Stimulated activated naive CD4-positive, alpha-beta T cell treated with Interleukin-2 at 50 U/mL for 16 hours (primary cell): ENCODE measurements at regions not wholly inside any gene's neighbourhood (a gene's known extent, or its start where the extent isn't known, plus 50 kb on each side); places are given as distances from the start of the nearest gene placed in this dataset.
"Not testable (repeated sequence)": the region's sequence is repeated elsewhere in the genome, so short reads cannot be mapped to it uniquely, and the experiment has no call there.

Experiments used
- DNase-seq: peaks from one replicate; lab custom pipeline; 2025; lab: John Stamatoyannopoulos, UW

DNA sequence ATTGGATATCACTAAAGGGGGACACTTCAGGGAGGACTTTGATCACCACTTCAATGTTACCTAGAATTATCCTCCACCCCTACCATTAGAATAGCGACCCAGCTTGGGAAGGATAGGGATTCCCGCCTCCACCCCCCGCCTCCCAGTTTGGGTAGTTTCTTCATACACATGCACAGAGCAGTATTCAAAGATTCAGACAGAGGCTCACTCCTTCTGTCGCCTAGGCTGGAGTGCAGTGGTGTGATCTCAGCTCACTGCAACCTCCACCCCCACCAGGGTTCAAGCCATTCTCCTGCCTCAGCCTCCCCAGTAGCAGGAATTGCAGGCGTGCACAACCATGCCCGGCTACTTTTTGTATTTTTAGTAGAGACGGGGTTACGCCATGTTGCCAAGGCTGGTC is 1166.1 kb downstream of the TYW1 start:
- no peak for DNase-seq

DNA sequence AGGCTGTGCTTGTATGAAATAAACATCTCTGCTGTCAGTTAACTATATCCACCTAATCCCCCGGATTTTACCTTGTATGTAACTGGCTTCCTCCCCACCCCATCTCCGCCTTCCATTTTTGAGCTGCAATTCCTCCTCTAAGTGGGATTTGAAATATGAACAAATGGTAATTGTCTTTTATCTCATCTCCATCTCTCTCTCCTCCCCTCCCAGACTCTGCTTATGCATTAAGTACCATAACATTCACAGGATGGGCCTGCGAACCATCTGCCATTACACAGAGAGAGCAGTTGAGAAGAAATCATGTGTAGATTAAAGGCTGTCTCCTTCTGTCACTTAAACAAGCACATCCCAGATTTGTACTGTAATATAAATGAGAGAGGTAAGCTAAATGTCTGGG is 1169.9 kb downstream of the TYW1 start:
- DNase-seq, result no peak

DNA sequence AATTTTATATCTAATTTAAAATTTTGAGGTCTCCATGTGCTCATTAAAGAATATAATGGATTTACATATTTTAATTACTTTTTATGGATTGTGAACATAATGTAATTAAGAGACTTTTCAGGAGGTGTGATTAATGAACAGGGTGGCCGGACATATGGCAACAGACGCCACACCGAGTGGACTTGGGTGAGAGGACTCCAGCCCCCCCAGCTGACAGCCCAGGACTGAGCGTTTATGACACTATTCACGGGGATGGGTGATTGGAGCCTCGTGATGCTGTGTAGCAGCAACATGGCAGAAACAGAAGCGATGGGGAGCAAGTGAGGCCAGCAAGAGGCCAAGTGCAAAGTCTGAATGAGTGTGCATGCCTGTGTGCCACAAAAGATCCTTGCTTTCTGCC is 1176.9 kb downstream of the TYW1 start:
- no peak for DNase-seq

DNA sequence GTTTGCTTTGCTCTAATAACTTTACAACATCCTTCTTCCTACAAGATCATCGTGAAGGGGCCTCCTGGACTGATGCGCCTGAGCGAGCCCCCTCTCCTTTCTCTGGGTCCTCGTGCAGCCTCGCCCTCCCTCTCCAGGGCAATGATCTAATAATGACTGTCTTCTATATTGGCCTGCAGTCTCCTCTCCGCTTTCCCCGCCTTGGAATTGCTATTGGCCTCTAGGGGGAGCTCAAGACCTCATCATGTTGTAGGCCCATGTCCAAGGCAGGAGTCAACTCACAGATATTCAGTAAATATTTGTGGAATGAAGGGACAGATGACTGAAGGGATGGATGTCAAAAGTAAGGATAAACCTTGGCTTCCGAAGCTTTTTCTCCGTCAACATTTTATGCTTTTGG is 1180.3 kb downstream of the TYW1 start:
- DNase-seq, result no peak

DNA sequence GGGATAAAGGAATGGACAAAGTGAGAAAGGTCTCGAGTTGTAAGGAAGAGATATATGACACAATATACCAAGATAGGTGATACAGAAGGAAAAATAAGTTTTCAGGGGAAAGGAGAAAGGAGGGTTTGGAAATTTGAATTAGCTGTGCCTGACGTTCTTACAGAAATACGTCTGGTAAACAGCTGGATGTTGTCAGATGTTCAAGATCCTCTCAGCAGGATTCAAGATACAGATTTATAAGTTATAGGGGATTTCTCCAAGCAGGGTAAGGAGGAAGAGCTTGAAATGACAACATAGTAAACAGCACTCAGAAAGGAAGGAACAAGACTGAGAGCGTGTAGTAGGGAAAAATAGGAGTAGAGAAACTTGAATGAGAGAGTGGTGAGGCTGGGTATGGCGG is 1184.1 kb downstream of the TYW1 start:
- DNase-seq, result no peak

DNA sequence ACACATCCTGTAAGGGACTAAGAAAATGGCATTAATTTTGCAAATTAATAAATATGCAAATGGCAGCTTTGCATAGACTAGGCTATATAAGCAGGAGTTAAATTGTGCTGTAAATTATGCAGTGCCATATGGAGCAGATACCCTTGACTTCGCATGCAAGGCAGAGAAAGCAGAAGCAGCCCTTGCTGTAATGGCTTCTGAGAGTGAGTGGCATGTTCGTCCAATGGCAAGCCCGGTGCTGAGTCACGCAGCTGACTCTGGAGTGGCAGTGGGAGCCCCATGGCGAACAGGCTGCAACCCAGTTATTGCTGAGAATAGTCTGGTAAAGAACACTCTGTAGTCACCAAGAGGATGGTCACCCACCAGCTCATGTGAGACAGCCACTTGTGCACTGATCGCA is 1186.5 kb downstream of the TYW1 start:
- DNase-seq, result no peak

DNA sequence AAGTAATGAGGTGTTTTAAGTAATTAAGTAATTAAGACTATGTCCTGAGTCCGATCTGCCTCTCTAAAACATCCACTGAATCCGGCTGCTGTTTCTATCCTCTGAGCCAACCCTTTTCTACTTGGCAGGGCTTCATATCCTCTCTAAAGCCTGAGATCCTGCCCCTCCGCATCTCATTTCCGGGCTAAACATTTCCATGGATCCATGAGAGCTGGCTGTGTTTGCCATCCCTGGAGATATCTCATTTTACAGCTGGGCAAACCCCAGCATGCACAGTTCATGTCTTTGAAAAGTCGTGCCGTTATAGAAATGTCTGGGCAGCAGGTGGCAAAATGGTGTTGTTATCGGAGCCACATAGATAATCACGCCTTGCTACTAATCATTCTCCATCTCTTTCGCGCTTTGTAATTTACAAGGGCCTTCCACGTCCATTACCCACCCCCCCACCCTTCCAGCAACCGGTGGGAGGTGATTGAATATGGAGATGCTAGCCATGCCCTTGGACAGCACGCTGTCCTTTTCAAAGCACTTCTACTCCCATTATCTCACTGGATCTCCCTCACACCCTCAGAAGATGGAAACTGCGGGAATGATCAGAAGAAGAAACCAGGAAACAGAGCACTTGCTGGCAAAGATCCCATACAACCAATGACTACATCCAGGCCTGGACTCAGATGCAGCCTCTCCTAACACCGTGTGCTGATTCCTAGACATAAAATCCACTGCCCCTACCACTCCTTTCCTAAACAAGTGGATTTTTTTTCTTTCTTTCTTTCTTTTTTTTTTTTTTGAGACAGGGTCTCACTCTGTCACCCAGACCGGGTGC is 1189.2 kb downstream of the TYW1 start:
- no peak for DNase-seq

DNA sequence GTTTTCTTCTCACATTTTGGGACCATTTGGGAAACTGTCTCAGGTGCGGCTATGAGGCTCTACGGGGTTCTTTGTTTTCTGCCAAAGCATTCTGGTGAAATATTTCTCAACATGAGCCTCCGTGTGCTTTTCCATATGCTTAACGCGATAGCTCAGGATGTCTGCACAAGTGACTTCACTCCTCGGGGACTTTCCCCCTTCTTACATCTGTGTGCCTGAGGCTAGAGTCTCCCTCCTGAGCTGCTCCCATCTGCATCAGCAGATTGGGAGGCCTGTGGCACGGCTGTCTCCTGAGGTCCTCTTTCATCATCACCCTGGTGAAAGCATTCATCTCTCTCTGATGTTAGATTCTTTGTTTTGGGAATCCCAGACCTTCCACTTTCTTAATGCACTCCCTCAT is 1190.9 kb downstream of the TYW1 start:
- DNase-seq, result no peak

DNA sequence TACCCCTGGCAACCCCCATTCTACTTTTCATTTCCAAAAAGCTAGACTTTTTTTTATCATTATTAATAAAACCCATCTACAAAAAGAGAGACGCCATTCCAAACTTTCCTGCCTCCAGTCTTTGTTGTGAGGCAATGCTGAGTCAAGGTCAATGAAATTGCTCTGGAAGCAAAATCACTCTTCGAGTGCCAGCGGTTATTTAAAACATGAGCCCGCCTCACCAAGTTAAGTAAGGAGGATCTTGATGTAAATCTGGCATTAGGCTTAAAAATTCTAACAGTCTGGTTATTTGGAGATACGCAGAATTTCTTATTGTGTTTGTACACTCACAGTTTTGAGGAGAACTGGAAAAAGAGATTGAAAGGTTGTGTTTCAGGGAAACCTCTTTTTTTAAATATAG is 1196.3 kb downstream of the TYW1 start:
- DNase-seq, result no peak

DNA sequence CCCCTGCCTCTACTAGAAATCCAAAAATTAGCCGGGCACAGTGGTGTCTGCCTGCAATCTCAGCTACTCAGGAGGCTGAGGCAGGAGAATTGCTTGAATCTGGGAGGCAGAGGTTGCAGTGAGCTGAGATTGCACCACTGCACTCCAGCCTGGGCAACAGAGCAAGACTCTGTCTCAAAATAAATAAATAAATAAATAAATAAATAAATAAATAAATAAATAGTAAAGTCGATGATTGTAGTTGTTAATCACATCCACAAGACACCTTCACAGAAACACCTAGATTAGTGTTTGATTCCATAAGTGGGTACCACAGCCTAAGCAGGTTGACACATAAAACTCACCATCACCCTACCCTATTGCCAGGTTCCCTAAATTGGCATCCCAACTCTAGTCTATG is 1199.0 kb downstream of the TYW1 start:
- DNase-seq, result not testable (repeated sequence)

DNA sequence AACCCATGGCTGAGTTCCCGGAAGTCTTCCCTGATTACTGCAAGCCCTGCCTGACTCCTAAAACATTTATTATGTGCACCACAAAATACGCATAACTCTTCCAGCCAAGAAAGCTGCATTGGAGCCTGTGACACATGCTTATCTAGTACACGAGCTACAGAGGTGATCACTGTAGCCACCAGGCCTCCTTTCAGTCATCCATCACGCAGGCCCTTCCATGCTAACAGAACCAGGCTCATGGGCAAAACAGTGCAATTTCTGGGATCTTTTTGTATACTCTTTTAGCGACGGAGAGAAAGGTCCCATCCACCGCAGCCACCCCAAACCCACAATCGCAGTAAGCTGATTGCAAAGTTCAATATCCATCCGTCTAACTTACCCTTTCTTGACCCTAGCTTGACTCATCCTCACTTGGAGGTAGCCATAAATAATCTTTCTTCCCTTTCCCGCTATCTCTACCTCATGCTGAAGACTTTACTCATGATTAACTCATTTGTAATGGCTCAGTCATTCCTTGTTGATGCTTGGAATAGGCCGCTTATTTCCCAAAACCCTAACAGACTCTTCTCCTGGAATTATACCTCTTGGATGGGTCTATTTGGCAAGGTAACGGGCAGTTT is 1203.5 kb downstream of the TYW1 start:
- no peak for DNase-seq

DNA sequence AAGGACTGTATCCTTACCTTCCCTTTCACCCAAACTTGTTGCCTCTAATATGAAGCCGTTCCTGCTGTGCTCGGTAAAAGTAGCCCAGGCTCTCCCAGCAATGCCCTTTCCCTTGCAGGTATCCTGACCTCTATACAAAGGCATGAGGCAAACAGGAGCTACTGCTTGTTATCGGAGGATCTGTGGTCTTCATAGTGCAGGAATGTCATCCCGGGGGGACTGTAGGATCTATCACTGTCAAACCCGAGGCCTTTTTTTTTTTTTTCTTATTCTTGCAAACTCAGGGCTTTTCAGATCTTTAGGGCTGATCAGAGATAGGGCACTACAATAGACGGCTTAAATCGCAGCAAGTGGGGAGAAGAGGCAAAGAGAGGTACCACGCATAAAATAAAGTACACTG is 1206.6 kb downstream of the TYW1 start:
- DNase-seq, result no peak

DNA sequence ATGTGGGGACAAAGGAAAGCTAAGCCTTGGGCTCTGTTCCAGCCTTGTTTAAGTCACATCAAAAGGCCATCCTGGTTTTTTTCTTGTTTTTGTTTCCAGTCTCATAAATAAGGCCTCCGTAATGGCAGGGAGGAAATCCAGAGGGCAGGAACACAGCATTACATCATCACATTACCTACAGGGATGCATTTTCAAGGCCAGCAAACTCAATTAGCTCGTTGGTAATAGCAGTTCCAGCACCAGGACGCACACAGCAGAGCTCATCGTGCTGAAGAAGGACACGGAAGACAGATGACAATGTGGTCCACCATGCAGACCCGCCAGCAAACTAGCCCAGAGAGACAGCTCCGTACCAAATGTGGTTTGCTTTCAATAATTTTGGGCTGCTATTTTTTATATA is 1209.2 kb downstream of the TYW1 start:
- no peak for DNase-seq

DNA sequence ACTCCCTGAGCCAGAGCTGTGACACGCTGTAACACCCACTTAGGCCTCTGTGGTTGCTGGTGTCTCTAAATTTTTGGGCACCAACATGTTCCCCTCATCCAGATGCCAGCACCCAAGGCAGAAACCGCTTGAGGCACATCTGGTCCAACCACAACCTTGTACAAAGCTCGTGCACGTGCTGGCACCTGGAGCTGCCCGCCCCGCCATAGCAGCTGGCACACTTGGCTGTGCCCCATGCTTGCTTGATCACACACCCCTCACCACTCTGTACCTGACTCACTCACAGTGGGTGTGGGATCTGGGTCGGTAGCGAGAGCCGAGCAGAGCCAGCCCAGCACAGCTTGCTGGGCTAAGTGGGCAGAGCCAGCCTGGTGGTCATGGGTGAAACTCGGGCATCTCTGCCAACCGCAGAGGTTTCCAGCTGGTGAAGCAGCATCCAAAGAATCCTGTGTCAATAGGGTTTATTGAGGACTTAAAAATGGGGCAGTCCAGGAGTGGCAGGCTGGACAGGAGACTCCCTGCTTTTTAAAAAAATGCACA is 1210.4 kb downstream of the TYW1 start:
- DNase-seq, result no peak

DNA sequence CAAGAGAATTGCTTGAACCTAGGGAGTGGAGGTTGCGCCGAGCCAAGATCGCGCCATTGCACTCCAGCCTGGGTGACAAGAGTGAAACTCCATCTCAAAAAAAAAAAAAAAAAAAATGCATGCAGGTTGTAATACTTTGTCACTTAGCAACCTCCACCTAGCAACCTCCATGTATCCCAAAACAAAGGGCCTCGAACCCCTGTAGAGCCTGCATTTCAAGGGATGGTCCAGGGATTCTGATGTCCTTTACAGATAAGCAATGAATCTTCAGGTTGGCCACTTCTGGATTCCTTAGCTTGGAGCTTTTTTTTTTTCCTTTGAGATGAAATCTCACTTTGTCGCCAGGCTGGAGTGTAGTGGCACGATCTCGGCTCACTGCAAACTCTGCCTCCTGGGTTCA is 1211.0 kb downstream of the TYW1 start:
- no peak for DNase-seq

DNA sequence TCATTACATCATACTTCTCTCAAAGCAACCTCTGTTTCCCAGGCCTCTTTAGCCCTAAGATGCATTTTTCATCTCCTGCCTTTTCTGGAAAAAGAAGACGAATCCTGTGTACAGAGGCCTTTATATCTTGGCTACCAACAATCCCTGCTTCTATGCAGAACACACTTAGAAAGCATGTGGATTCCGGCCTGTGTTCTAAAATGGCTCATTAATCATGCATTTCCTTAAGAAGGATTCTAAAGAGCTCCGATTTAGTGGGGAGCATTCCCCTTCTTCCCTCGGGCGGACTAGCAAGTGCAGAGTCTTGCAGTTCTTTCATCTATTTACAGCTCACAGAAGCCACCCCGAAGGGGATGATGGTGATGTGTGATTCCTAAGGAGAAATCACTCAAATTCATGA is 1212.9 kb downstream of the TYW1 start:
- no peak for DNase-seq

DNA sequence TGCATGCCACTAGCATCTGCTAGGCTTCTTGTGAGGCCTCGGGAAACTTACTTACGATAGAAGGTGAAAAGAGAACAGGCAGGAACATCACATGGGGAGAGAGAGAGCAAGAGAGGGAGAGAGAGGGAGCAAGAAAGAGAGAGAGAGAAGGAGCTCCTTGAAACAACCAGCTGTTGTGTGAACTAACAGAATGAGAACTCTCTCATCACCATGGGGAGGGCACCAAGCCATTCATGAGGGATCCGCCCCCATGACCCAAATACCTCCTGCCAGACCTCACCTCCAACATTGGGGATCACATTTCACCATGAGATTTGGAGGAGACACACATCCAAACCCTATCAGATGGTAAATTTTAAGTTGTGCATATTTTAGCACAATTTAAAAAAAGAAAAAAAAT is 1217.2 kb downstream of the TYW1 start:
- DNase-seq, result no peak

DNA sequence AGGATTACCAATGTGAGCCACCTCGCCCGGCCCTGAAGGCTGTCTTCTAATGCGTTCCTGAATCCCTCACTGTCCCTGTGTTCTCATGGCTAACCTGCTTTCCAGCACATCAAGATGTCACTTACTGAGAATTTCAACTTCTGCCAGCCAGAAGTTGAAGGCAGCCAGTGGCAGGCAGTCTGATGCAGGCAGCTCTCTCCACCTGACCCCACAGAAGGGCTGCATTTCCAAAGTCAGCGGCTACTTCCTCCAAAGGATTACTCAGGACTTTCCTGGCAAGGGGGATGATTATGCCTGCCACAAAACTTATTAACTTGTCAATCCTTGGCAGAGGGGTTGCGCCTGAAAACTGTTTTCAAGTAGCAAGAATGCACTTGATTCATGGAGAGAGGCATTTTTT is 1219.4 kb downstream of the TYW1 start:
- no peak for DNase-seq

DNA sequence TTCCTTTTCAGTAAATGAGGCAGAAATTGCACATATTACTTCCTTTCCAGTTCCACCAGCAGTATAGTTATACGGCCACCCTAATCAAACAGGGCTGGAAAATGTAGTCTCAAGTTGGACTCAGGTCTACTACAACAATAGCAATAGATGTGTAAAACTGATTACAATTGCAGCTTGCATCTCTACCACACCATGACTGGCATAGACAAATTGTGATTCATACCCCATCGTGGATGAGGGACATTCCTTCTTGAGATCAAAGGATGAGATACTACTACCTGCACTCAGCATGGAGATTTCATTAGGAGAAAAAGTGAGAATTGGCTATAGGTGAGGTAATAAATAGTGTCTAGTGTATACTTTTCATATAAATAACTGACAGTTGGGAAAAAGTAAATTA is 1220.8 kb downstream of the TYW1 start:
- DNase-seq, result no peak

DNA sequence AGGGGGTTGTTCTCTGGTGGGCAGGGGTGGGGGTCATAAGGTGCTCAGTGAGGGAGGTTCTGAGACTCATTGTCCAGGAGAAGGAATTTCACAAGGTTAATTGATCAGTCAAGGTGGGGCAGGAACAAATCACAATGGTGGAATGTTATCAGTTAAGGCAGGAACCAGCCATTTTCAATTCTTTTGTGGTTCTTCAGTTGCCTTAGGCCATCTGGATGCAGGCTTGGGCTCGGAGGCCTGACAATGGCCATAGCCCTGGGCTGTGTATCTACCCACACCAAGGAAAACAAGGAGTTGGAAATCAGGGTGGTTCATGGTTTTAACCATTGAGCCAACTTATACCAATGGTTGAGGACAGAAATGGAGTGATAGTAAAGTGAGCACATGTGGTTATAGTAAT is 1221.8 kb downstream of the TYW1 start:
- DNase-seq, result no peak

DNA sequence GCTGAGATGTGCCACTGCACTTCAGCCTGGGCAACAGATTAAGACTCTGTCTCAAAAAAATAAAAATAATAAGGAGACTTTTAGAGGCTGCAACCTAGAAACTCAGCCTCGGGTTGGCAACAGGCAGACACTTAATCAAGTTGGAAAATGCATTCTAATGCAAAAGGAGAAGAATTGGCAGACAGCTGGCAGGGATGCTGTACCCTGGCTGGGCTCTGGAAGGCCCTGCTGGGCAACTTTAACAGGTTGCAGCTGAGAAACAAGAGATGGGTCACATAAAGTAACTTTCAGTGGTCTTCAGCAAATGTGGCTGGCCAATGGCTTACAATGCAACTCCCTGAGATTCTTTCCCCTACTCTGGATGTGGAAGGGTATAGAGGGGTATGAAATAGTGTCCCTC is 1225.7 kb downstream of the TYW1 start:
- no peak for DNase-seq

DNA sequence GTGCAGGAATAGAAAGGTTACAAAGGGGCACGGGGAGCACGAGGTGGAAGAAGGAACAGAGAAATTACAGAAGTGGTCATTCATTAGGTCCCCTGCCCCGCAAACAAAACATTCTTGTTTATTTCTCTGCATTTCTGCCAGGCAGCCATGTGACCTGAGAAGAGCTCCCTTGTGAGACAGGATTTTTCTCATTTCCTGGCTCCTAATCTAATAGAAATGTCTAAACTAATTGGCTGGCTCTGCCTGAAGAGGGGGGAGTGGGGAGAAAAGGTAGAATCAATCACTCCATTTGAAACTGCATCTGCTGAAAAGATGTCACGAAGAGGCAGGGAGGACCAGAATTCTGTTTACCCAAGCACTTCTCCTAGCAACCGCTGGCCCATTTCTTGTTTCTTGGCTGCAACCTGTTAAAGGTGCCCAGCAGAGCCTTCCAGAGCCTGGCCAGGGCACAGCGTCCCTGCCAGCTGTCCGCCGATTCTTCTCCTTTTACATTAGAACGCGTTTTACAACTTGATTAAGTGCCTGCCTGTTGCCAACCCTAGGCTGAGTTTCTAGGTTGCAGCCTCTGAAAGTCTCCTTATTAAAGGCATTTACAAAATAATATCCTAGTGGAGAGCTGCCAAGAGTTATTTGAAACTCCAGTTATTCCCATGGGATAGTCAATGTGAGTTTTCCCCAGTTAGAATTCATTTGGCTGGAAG is 1227.6 kb downstream of the TYW1 start:
- no peak for DNase-seq

DNA sequence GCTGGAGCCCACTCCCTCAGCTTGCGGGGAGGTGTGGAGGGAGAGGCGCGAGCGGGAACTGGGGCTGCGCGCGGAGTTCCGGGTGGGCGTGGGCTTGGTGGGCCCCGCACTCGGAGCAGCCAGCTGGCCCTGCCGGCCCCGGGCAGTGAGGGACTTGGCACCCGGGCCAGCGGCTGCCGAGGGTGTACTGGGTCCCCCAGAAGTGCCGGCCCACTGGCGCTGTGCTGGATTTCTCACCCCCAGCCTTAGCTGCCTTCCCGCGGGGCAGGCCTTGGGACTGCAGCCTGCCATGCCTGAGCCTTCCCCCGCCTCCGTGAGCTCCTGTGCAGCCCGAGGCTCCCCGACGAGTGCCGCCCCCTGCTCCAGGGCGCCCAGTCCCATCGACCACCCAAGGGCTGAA is 1234.4 kb downstream of the TYW1 start:
- not testable (repeated sequence) for DNase-seq
